SK-N-SH (cell line): ENCODE measurements at regions not wholly inside any gene's neighbourhood (a gene's known extent, or its start where the extent isn't known, plus 50 kb on each side); places are given as distances from the start of the nearest gene placed in this dataset.

Experiments
- CTCF ChIA-PET: fragments of 300-600, 350-600 bp; formaldehyde crosslinking; extraction: SDS; loops from one replicate; lab custom pipeline; 2021; lab: Yijun Ruan, JAX
- POLR2A ChIA-PET: fragments of 350-600 bp; sonication (Branson Sonifier 250); formaldehyde crosslinking; extraction: SDS; loops from one replicate; lab custom pipeline; 2020; ENCODE audit warnings: antibody characterized with exemption, inconsistent platforms; lab: Yijun Ruan, JAX
- DNase-seq: peaks from one replicate; pipeline ENCODE4 v3.0.0; 2012
- H2AFZ ChIP-seq: fragments of 200-600 bp; sonication (generic); 2 replicates; pipeline ENCODE4 v1.8.1; 2016; ENCODE audit warnings: antibody characterized with exemption, mild to moderate bottlenecking, low read depth
- H3F3A ChIP-seq: fragments of 200-600 bp; sonication (generic); replicated peaks from 2 replicates; pipeline ENCODE3; 2016; ENCODE audit warnings: antibody characterized with exemption, mild to moderate bottlenecking; ENCODE audit not compliant: insufficient read depth
- H3K27ac ChIP-seq, 2 experiments: fragments of 200-500 bp in 1 of 2; fragments of 200-600 bp in 1 of 2; sonication (Bioruptor generic) in 1 of 2; sonication (generic), shearing (Covaris generic) in 1 of 2; 2 replicates each; pipeline versions ENCODE4 v1.5.1 to v1.6.1; 2014 to 2016; ENCODE audit warnings: low read depth in 2 of 2, inconsistent platforms in 1 of 2, low read length in 1 of 2, mild to moderate bottlenecking in 1 of 2, mixed read lengths in 1 of 2
- H3K27me3 ChIP-seq: fragments of 200-600 bp; sonication (generic), shearing (Covaris generic); 2 replicates; pipeline ENCODE4 v1.6.1; 2016; ENCODE audit warnings: mixed run types; ENCODE audit not compliant: insufficient read depth
- H3K36me3 ChIP-seq, 2 experiments: fragments of 200-500 bp in 1 of 2; fragments of 200-600 bp in 1 of 2; sonication (Bioruptor generic) in 1 of 2; sonication (generic) in 1 of 2; replicated peaks in 1 of 2; 2 replicates each; pipeline versions ENCODE3 to v1.5.1; 2014 to 2016; ENCODE audit warnings: low read length in 1 of 2, mild to moderate bottlenecking in 1 of 2; ENCODE audit not compliant: insufficient read depth in 2 of 2, control insufficient read depth in 1 of 2
- H3K4me1 ChIP-seq, 2 experiments: fragments of 200-500 bp in 1 of 2; fragments of 200-600 bp in 1 of 2; sonication (Bioruptor generic) in 1 of 2; sonication (generic), shearing (Covaris generic) in 1 of 2; 2 replicates each; pipeline versions ENCODE4 v1.5.1 to v1.6.1; 2014 to 2016; ENCODE audit warnings: low read depth in 1 of 2, low read length in 1 of 2, mixed run types in 1 of 2; ENCODE audit not compliant: insufficient read depth in 2 of 2, control insufficient read depth in 1 of 2
- H3K4me2 ChIP-seq: fragments of 200-600 bp; sonication (generic), shearing (Covaris generic); 2 replicates; pipeline ENCODE4 v1.6.1; 2017; ENCODE audit warnings: mixed run types
- H3K4me3 ChIP-seq, 2 experiments: fragments of 200-500 bp in 1 of 2; fragments of 200-600 bp in 1 of 2; sonication (Bioruptor generic) in 1 of 2; sonication (generic), shearing (Covaris generic) in 1 of 2; 2 replicates each; pipeline versions ENCODE4 v1.5.1 to v1.8.1; 2014 to 2016; ENCODE audit warnings: low read depth in 2 of 2, inconsistent platforms in 1 of 2, low read length in 1 of 2, mild to moderate bottlenecking in 1 of 2, mixed read lengths in 1 of 2, moderate library complexity in 1 of 2
- H3K79me2 ChIP-seq: fragments of 200-600 bp; sonication (generic); 2 replicates; pipeline ENCODE4 v1.8.1; 2017; ENCODE audit warnings: mild to moderate bottlenecking; ENCODE audit not compliant: insufficient read depth
- H3K9ac ChIP-seq: fragments of 200-600 bp; sonication (generic); 2 replicates; pipeline ENCODE4 v1.6.1; 2017; ENCODE audit warnings: mixed run types
- H3K9me2 ChIP-seq: fragments of 200-600 bp; sonication (generic); 2 replicates; pipeline ENCODE4 v1.6.1; 2017; ENCODE audit warnings: mixed run types
- H3K9me3 ChIP-seq: fragments of 200-600 bp; sonication (generic); 2 replicates; pipeline ENCODE4 v1.6.1; 2017; ENCODE audit warnings: mixed run types, mild to moderate bottlenecking, moderate library complexity
- H4K20me1 ChIP-seq: fragments of 200-600 bp; sonication (generic); 2 replicates; pipeline ENCODE4 v1.6.1; 2017; ENCODE audit warnings: mild to moderate bottlenecking, mixed run types; ENCODE audit not compliant: insufficient read depth
- CHD2 ChIP-seq: fragments of 150-350 bp; IDR thresholded peaks from 2 replicates; pipeline ENCODE4 v1.6.1; 2018; ENCODE audit warnings: low read length; ENCODE audit not compliant: partially characterized antibody
- CTCF ChIP-seq: fragments of 200-600 bp; sonication (generic); IDR thresholded peaks from 2 replicates; pipeline ENCODE4 v1.6.1; 2017; ENCODE audit warnings: antibody characterized with exemption, mild to moderate bottlenecking, moderate library complexity
- FOXJ3 ChIP-seq: sonication (generic); formaldehyde crosslinking; IDR thresholded peaks from 2 replicates; pipeline ENCODE4 v1.5.1; 2020; ENCODE audit warnings: mild to moderate bottlenecking, missing genetic modification reagents
- GABPA ChIP-seq: IDR thresholded peaks from 2 replicates; pipeline ENCODE4 v1.4.0; 2012; ENCODE audit warnings: low read depth, mild to moderate bottlenecking
- GATA2 ChIP-seq: sonication (generic); formaldehyde crosslinking; IDR thresholded peaks from 2 replicates; pipeline ENCODE4 v1.5.0; 2020; ENCODE audit warnings: mild to moderate bottlenecking, missing genetic modification reagents
- MEF2A ChIP-seq: IDR thresholded peaks from 2 replicates; pipeline ENCODE4 v1.4.0; 2012; ENCODE audit warnings: low read depth, borderline replicate concordance
- MXI1 ChIP-seq: IDR thresholded peaks from 2 replicates; pipeline ENCODE4 v1.6.1; 2012; ENCODE audit warnings: mild to moderate bottlenecking, low read depth, low read length, improper control_type of control experiment
- PBX3 ChIP-seq: IDR thresholded peaks from 2 replicates; pipeline ENCODE4; 2012
- POLR2AphosphoS5 ChIP-seq: IDR thresholded peaks from 2 replicates; pipeline ENCODE4 v1.6.1; 2012; ENCODE audit warnings: low read depth, low read length
- TEAD4 ChIP-seq: IDR thresholded peaks from 2 replicates; pipeline ENCODE4 v1.4.0; 2012; ENCODE audit warnings: mild to moderate bottlenecking, borderline replicate concordance; ENCODE audit not compliant: insufficient read depth
- WGBS: methylation state at CpG from one replicate; pipeline ENCODE4 v1.1.6; 2017; ENCODE audit warnings: low lambda C conversion rate; 5-methylcytosine and 5-hydroxymethylcytosine counted together
- TF ChIP-seq, protein P1 (sequence below): fragments of 150-350 bp; IDR thresholded peaks from 2 replicates; pipeline ENCODE4 v1.6.1; 2017; ENCODE audit warnings: antibody characterized with exemption, low read length, low read depth, borderline replicate concordance

GRCh38 chr2:75390169-75390568 lies 170.6 kb downstream of the EVA1A start:
- no peaks in the 10 kb centered on the region for H3K27me3 ChIP-seq
- H3K9ac ChIP-seq, result no peak overlapping the region
- POLR2A ChIA-PET, result no interaction called here
- 45% methylated on average over 3 of the region's 3 CpGs for WGBS
- no peak overlapping the region for H3K4me2 ChIP-seq
- H3K9me2 ChIP-seq, result no peaks in the 10 kb centered on the region
- no peaks in the 10 kb centered on the region for H3K79me2 ChIP-seq
- H3K36me3 ChIP-seq, result no peaks in the 10 kb centered on the region
- no peak for DNase-seq
- H3K9me3 ChIP-seq, result no peaks in the 10 kb centered on the region
- no peaks in the 10 kb centered on the region for H3F3A ChIP-seq
- H2AFZ ChIP-seq, result no peak overlapping the region
- TF ChIP-seq FOXJ3 (CRISPR knock-in tag) (no peak), TEAD4 (no peak)
- TF ChIP-seq, all 33 proteins: peak for 0
- Histone ChIP-seq H4K20me1 (no peaks in the 10 kb centered on the region), H3K4me3 (no peak overlapping the region), H3K27ac (no peak overlapping the region), H3K4me1 (no peaks in the 10 kb centered on the region)
- CTCF ChIA-PET, result interaction anchor here (1.5 kb wide), 2 partner anchors 191 to 325 kb away, joined by 3 to 6 read pairs; partner anchors contain the start of gene TACR1

- Histone ChIP-seq H3K4me1 (no peaks in the 10 kb centered on the region), H3K79me2 (no peaks in the 10 kb centered on the region)
- no peak for DNase-seq
- TF ChIP-seq FOXJ3 (CRISPR knock-in tag) (no peak), GATA2 (CRISPR knock-in tag) (no peak), CTCF (no peak), CHD2 (no peak), MEF2A (no peak), GABPA (no peak)
- TF ChIP-seq, protein P1, sequence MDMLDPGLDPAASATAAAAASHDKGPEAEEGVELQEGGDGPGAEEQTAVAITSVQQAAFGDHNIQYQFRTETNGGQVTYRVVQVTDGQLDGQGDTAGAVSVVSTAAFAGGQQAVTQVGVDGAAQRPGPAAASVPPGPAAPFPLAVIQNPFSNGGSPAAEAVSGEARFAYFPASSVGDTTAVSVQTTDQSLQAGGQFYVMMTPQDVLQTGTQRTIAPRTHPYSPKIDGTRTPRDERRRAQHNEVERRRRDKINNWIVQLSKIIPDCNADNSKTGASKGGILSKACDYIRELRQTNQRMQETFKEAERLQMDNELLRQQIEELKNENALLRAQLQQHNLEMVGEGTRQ, result no peak
- TF ChIP-seq, all 33 proteins: peak for 0
- Histone ChIP-seq H4K20me1 (no peaks in the 10 kb centered on the region), H3K4me3 (no peak overlapping the region), H3K9me3 (no peaks in the 10 kb centered on the region), H3K27ac (no peak overlapping the region), H3K27me3 (no peaks in the 10 kb centered on the region), H3K4me2 (no peak overlapping the region), H3K36me3 (no peaks in the 10 kb centered on the region), H3K9me2 (no peaks in the 10 kb centered on the region), H2AFZ (no peak overlapping the region), H3K9ac (no peak overlapping the region), H3F3A (no peaks in the 10 kb centered on the region)
- ChIA-PET POLR2A (no interaction called here), CTCF (no interaction called here)
- WGBS, result 20% methylated on average over 2 of the region's 2 CpGs
Measured at GRCh38 chr2:75389271-75389670, 171.5 kb downstream of the EVA1A start.

DNA sequence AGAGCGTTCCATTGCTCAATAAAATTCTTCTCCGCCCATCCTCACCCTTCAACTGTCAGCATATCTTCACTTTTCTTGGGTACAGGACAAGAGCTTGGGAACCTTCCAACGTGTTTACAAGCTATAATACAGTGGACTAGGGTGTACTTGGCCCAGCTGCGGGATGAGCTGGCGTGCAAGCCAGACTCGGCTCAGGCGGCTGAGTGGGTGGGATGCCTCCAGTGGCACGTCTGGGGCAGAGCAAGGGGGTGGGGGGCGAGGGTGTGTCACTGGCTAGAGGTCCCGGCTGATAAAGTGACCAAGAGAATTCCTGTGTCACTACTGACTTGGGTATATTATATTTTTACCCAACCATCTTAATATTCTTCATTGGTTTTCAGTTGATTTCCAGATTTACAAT lies 179.7 kb downstream of the EVA1A start:
- ChIA-PET POLR2A (no interaction called here), CTCF (interaction anchor here (2.5 kb wide), 1 partner anchor 24 kb away, joined by 6 read pairs; no protein-coding TSS in a partner anchor)
- DNase-seq, result no peak
- no peaks in the 10 kb centered on the region for H3K36me3 ChIP-seq
- H3K27ac ChIP-seq, result no peak overlapping the region
- H3K9me2 ChIP-seq, result no peaks in the 10 kb centered on the region
- no peaks in the 10 kb centered on the region for H3K4me1 ChIP-seq
- H3K4me3 ChIP-seq, result no peak overlapping the region
- H3F3A ChIP-seq, result peaks cover 8% of the 10 kb centered on the region
- no peaks in the 10 kb centered on the region for H3K27me3 ChIP-seq
- H3K4me2 ChIP-seq, result no peak overlapping the region
- no peaks in the 10 kb centered on the region for H4K20me1 ChIP-seq
- no peak overlapping the region for H2AFZ ChIP-seq
- no peaks in the 10 kb centered on the region for H3K79me2 ChIP-seq
- 46% methylated on average over 5 of the region's 10 CpGs for WGBS
- H3K9ac ChIP-seq, result no peak overlapping the region
- H3K9me3 ChIP-seq, result no peaks in the 10 kb centered on the region
- TF ChIP-seq CTCF, result no peak
- no peak for TF ChIP-seq PBX3
- TF ChIP-seq MXI1, result no peak
- TF ChIP-seq POLR2AphosphoS5, result no peak
- TF ChIP-seq, protein P1, result no peak
